GM21619 (cell line): ENCODE measurements at regions not wholly inside any gene's neighbourhood (a gene's known extent, or its start where the extent isn't known, plus 50 kb on each side); places are given as distances from the start of the nearest gene placed in this dataset.
"Not testable (repeated sequence)": the region's sequence is repeated elsewhere in the genome, so short reads cannot be mapped to it uniquely, and the experiment has no call there.

ENCODE experiments used
- ATAC-seq: cut with Tn5 transposase; IDR thresholded peaks from one replicate; pipeline ENCODE4 v1.9.1; 2021; ENCODE audit not compliant: unreplicated experiment

- no peak for ATAC-seq
Observed at GRCh38 chr7:69078997-69079769, 519.1 kb upstream of the AUTS2 start.

GRCh38 chr7:69087281-69087680, 511.0 kb upstream of the AUTS2 start:
- not testable (repeated sequence) for ATAC-seq

GRCh38 chr7:69088185-69088584, 510.1 kb upstream of the AUTS2 start:
- no peak for ATAC-seq

GRCh38 chr7:69090936-69091335, 507.3 kb upstream of the AUTS2 start:
- no peak for ATAC-seq

- ATAC-seq = no peak
Observed at GRCh38 chr7:69091521-69091920, 506.8 kb upstream of the AUTS2 start.

- no peak for ATAC-seq
Observed at GRCh38 chr7:69095127-69095526, 503.1 kb upstream of the AUTS2 start.

- ATAC-seq = no peak
Observed at GRCh38 chr7:69095649-69096048, 502.6 kb upstream of the AUTS2 start.

GRCh38 chr7:69104023-69104422, 494.3 kb upstream of the AUTS2 start:
- ATAC-seq = no peak

GRCh38 chr7:69105092-69105491, 493.2 kb upstream of the AUTS2 start:
- ATAC-seq = no peak

GRCh38 chr7:69105981-69106380, 492.3 kb upstream of the AUTS2 start:
- ATAC-seq = no peak

GRCh38 chr7:69106449-69106848, 491.8 kb upstream of the AUTS2 start:
- ATAC-seq = not testable (repeated sequence)

GRCh38 chr7:69106946-69107345, 491.3 kb upstream of the AUTS2 start:
- not testable (repeated sequence) for ATAC-seq

GRCh38 chr7:69108097-69108496, 490.2 kb upstream of the AUTS2 start:
- no peak for ATAC-seq

GRCh38 chr7:69109246-69109645, 489.0 kb upstream of the AUTS2 start:
- no peak for ATAC-seq

GRCh38 chr7:69109879-69110278, 488.4 kb upstream of the AUTS2 start:
- no peak for ATAC-seq

- ATAC-seq = no peak
Observed at GRCh38 chr7:69110450-69111050, 487.7 kb upstream of the AUTS2 start.

- ATAC-seq = no peak
Observed at GRCh38 chr7:69114374-69114773, 483.9 kb upstream of the AUTS2 start.

GRCh38 chr7:69115788-69116187, 482.5 kb upstream of the AUTS2 start:
- ATAC-seq = no peak

- ATAC-seq = not testable (repeated sequence)
Observed at GRCh38 chr7:69116196-69116595, 482.1 kb upstream of the AUTS2 start.

GRCh38 chr7:69122953-69123352, 475.3 kb upstream of the AUTS2 start:
- no peak for ATAC-seq

- ATAC-seq = no peak
Observed at GRCh38 chr7:69126896-69127479, 471.3 kb upstream of the AUTS2 start.

GRCh38 chr7:69129524-69129923, 468.8 kb upstream of the AUTS2 start:
- ATAC-seq = no peak
